ENCODE measurements at regions not wholly inside any gene's neighbourhood (a gene's known extent, or its start where the extent isn't known, plus 50 kb on each side); places are given as distances from the start of the nearest gene placed in this dataset.

- no peak for DNase-seq
Measured at GRCh38 chr2:129771418-129772189, 207.9 kb upstream of the RAB6C start.

- no peak for DNase-seq
Measured at GRCh38 chr2:129772190-129772579, 207.3 kb upstream of the RAB6C start.

- DNase-seq, result no peak
Measured at GRCh38 chr2:129775952-129776653, 203.4 kb upstream of the RAB6C start.

GRCh38 chr2:129777146-129777545 lies 202.3 kb upstream of the RAB6C start:
- DNase-seq, result no peak

- no peak for DNase-seq
Measured at GRCh38 chr2:129777762-129778583, 201.5 kb upstream of the RAB6C start.

GRCh38 chr2:129778584-129778877 lies 200.9 kb upstream of the RAB6C start:
- DNase-seq, result no peak

GRCh38 chr2:129779783-129780182 lies 199.7 kb upstream of the RAB6C start:
- DNase-seq, result no peak

GRCh38 chr2:129780316-129781270 lies 198.9 kb upstream of the RAB6C start:
- DNase-seq, result no peak

GRCh38 chr2:129781749-129782632 lies 197.5 kb upstream of the RAB6C start:
- DNase-seq, result no peak

- DNase-seq, result no peak
Measured at GRCh38 chr2:129782633-129782990, 196.9 kb upstream of the RAB6C start.

GRCh38 chr2:129784486-129784885 lies 195.0 kb upstream of the RAB6C start:
- no peak for DNase-seq

- DNase-seq, result no peak
Measured at GRCh38 chr2:129791712-129792111, 187.8 kb upstream of the RAB6C start.

- no peak for DNase-seq
Measured at GRCh38 chr2:129793431-129793902, 186.0 kb upstream of the RAB6C start.

GRCh38 chr2:129794116-129794515 lies 185.3 kb upstream of the RAB6C start:
- DNase-seq, result no peak

- no peak for DNase-seq
Measured at GRCh38 chr2:129794540-129794939, 184.9 kb upstream of the RAB6C start.

GRCh38 chr2:129796225-129796624 lies 183.2 kb upstream of the RAB6C start:
- no peak for DNase-seq

GRCh38 chr2:129796801-129797488 lies 182.5 kb upstream of the RAB6C start:
- DNase-seq, result no peak

- no peak for DNase-seq
Measured at GRCh38 chr2:129797489-129798300, 181.8 kb upstream of the RAB6C start.

- DNase-seq, result no peak
Measured at GRCh38 chr2:129798301-129798581, 181.2 kb upstream of the RAB6C start.

- no peak for DNase-seq
Measured at GRCh38 chr2:129798626-129799025, 180.8 kb upstream of the RAB6C start.

All from NCI-H1417 treated with DMSO at 0.1 percent for 48 hours (cell line).